GM13977 (cell line): ENCODE measurements at regions not wholly inside any gene's neighbourhood (a gene's known extent, or its start where the extent isn't known, plus 50 kb on each side); places are given as distances from the start of the nearest gene placed in this dataset.
"Not testable (repeated sequence)": the region's sequence is repeated elsewhere in the genome, so short reads cannot be mapped to it uniquely, and the experiment has no call there.

Experiments used
- DNase-seq: peaks from one replicate; pipeline ENCODE4 v3.0.0; 2012; ENCODE audit warnings: low spot score
- in situ Hi-C: fragments of 300-500 bp; cut with MboI; formaldehyde crosslinking; loops from one replicate; pipeline ENCODE4 v1.12.0; 2022; ENCODE audit warnings: low sequenced_read_pairs, low pct_unique_long_range_greater_than_20kb, mixed read lengths, inconsistent platforms; ENCODE audit not compliant: unreplicated experiment
- TF ChIP-seq, protein P1 (sequence below): IDR thresholded peaks from 2 replicates; pipeline ENCODE4 v1.5.1; 2012; ENCODE audit warnings: mild to moderate bottlenecking, control low read depth; ENCODE audit not compliant: insufficient read depth; ENCODE audit errors: extremely low read depth, missing control alignments

DNA sequence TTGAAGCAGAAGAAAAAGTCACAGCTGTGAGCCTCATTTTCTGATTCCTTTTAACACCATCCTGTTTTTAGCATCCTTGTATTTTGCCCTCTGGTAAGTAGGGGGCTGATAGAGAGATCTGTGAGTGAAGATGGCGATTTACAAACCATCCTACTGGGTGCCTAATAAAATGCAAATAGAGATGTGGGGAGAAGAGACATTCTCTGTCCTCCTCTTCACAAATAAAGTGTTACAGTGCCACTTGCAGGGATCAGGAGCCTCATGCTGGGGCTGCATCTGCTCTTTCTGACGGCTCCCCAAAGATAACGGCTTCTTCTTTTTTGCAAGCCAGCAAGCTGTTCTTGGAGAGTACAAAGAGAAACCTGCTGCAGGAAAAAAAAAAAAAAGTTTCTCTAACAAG lies 418.6 kb downstream of the TOX3 start:
- DNase-seq, result no peak
- TF ChIP-seq, protein P1, sequence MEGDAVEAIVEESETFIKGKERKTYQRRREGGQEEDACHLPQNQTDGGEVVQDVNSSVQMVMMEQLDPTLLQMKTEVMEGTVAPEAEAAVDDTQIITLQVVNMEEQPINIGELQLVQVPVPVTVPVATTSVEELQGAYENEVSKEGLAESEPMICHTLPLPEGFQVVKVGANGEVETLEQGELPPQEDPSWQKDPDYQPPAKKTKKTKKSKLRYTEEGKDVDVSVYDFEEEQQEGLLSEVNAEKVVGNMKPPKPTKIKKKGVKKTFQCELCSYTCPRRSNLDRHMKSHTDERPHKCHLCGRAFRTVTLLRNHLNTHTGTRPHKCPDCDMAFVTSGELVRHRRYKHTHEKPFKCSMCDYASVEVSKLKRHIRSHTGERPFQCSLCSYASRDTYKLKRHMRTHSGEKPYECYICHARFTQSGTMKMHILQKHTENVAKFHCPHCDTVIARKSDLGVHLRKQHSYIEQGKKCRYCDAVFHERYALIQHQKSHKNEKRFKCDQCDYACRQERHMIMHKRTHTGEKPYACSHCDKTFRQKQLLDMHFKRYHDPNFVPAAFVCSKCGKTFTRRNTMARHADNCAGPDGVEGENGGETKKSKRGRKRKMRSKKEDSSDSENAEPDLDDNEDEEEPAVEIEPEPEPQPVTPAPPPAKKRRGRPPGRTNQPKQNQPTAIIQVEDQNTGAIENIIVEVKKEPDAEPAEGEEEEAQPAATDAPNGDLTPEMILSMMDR, result no peak

DNA sequence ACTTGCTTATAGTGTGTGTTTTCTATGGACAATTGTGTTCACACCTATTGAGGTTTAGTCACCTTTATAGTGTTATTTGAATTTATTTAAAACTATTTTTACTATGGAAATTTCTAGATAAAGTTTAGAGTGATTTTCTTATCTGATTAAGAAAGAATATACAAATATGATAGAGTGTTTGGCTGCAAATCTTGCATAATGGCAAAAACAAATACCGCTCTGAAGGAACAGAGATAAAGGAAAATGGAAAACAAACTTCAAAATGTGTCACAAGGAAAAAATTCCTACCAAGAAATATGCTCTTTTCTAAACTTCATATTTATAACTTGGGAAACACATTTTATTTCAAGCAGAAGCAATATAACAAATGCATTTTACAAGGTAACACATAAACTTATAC lies 423.1 kb downstream of the TOX3 start:
- TF ChIP-seq, protein P1, result no peak
- no peak for DNase-seq
- in situ Hi-C loops, result no loop called here

More for the DNA sequence above, 418.6 kb downstream of the TOX3 start:
- in situ Hi-C loops, result no loop called here

- TF ChIP-seq, protein P1, result no peak
- in situ Hi-C loops, result no loop called here
- no peak for DNase-seq
Measured at GRCh38 chr16:52123061-52123839, 423.7 kb downstream of the TOX3 start.

DNA sequence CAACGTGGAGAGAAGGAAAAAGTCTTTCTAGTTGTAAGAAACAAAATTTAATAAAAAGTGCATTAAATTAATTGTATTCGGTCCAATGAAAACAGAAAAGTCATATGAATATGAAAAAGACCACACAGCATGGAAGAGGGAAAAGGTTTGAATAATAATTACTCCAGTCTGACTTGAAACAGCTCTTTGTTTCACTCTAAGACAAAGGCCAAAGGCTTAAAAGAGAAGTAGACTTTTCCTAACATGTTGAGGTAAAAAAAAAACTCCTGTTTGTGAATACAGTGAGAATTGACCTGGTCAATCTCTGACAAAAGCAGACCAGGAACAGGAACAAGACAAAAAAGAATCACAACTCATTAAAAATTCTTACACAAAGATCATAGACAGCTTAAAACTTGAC lies 429.8 kb downstream of the TOX3 start:
- TF ChIP-seq, protein P1, result no peak
- DNase-seq, result no peak

GRCh38 chr16:52114379-52114778 lies 432.6 kb downstream of the TOX3 start:
- TF ChIP-seq, protein P1, result no peak
- no peak for DNase-seq
- in situ Hi-C loops, result no loop called here

More for the DNA sequence above, 429.8 kb downstream of the TOX3 start:
- in situ Hi-C loops, result no loop called here

DNA sequence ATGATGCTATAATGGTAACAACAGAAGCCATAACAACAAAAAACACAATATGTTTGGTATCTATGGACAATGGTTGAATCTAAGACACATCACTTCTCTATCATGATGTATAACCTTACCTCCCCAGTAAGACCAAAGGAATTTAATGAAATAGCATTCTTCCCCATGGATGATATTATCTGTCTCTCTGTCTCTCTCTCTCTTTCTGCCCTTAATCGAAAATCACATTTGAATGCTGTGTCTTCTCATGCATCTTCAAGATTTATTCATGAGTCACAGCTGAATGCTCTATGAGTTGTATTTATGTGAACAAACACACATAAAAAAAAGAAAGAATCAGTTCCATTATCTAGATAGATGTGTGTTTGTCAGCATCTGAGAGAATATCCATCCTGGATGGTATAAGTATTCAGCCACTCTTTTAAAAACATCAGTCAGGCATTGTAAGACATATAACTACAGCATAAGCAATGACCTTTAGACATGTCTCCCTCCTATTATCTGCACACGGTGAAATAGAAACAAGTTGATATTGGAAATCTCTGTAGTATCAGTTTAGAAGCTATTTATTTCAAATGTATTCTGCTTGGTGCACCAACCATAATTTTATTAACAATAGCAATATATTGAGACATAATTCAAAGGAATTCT lies 433.3 kb downstream of the TOX3 start:
- TF ChIP-seq, protein P1, result no peak
- in situ Hi-C loops, result no loop called here
- DNase-seq, result no peak

DNA sequence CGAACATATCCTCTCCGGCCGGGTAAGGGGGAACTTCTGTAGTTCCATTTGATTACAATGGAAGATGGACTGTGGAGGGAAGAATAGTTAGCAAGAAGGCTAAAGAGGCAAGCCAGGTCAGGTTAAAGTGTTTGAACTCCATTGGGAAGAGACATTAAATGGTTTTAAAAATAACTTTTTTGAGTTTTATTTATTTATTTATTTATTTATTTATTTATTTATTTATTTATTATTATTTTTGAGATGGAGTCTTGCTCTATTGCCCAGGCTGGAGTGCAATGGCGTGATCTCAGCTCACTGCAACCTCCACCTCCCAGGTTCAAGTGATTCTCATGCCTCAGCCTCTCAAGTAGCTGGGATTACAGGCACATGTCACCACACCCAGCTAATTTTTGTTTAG lies 441.9 kb downstream of the TOX3 start:
- DNase-seq, in situ Hi-C loops: not testable (repeated sequence)
